NAMALWA (cell line): ENCODE measurements at regions not wholly inside any gene's neighbourhood (a gene's known extent, or its start where the extent isn't known, plus 50 kb on each side); places are given as distances from the start of the nearest gene placed in this dataset.

Source experiments
- DNase-seq: peaks from one replicate; pipeline ENCODE4 v3.0.0-alpha.2; 2015; ENCODE audit warnings: low spot score

DNA sequence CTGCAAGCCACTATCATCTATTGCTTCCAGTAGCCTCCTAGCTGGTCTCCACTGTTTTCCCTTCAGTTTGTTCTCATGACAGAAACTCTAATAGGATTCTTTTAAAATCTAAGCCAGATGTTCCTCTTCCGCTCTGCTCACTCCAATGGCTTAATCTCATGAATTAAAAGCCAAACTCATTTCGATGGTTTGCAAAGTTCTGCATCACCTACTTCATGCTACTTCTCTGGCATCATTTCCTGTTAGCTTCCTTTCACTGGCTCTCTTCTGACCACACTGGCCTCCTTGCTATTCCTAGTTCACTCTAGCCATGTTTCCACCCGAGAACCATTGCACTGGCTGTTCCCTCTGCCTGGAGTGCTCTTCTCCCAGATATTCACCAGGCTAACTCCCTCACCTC is 102.0 kb upstream of the LSM6 start:
- DNase-seq = no peak

DNA sequence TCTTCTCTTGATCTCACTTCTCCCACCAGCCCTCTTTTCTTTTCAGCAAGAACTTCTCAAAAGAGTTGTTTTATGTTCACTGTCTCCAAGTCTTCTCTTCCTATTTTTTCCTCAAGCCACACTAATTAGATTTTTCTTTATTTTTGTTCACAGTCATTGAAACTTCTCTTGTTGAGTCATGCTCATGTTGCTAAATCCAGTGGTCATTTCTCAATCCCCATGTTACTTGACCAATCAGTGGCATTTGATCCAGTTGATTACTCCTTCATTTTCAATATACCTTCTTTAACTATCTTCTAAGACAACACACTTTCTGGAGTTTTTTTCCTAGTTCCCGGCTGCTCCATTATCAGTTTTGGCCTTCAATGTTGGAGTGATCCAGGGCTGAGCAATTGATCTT is 103.1 kb upstream of the LSM6 start:
- DNase-seq = no peak

DNA sequence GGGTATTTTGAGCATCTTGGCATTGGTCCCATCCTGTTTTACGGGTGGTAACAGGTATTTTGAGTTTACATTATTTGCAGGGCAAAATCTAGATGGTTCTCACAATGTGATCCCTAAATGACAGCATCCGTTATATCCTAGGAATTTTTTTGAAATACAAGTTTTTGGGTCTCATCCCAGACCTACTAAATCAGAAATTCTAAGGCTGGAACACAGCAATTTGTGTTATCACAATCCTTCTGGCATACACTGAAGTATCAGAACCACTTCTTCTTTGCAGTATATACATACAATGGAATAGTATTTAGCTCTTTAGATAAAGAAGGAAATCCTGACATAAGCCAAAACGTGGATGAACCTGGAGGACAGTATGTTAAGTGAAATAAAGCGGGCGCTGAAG is 104.1 kb upstream of the LSM6 start:
- DNase-seq = no peak

DNA sequence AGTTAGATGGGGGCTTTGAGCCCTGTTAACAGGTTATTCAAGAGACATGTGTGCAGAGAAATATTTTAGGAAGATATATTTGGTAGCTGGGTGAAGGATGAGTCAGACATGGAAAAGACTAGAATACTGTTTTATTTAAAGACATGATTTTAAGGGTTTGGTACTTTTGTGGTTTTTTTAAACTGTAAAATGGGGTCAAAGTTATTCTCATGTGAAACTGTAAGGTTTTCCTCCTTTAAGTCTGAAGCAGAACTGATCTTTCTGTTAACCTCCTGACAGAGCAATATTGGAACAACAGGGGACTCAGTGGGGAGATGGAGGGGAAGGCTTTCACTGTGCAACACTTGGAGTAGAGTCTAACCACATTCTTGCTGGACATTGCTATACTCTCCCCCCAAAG is 112.4 kb upstream of the LSM6 start:
- no peak for DNase-seq

DNA sequence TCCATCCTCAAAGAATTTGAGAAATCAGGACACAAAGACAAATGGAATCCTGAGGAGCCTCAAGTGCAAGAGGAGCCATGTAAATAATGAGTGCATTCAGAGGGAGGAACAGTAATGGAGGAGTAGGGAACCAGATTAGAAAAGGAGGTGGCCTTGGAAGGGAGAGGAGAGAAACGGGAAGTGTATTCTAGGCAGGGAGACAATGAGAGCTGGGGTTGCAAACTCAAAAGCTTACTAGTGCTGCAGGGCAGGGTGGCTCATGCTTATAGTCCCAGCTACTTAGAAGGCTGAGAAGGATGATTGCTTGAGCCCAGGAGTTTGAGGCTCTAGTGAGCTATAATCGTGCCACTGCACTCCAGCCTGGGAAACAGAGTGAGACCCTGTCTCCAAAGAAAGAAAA is 113.2 kb upstream of the LSM6 start:
- no peak for DNase-seq

DNA sequence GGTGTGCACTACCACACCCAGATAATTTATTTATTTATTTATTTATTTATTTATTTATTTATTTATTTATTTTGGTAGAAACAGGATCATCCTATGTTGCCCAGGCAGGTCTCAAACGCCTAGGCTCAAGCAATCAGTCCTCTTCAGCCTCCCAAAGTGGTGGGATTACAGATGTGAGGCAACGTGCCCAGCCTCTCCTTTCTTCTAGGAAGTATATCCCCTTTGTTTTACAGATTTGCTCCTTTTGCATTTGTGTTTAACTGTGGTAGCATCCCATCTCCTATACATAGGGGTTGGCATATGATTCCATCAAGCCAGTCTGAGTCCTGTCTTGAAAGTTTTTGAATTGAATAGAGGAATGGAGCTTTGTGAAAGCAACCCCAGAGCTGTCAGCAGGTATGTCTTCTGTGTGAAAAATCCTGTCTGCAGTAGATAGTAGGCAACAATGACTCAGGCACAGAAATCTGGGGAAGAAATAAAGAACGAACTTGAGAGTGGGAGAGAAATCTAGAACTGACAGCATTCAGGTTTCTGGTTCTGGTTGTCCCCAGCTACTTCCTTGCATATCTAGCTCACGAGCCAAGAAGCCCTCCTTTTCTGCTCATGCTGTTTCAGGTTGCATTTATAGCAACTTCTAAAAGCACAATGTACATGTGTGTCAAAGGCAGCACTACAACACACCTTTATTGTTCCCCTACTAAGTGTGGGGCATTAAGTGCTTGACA is 113.7 kb upstream of the LSM6 start:
- DNase-seq = no peak

DNA sequence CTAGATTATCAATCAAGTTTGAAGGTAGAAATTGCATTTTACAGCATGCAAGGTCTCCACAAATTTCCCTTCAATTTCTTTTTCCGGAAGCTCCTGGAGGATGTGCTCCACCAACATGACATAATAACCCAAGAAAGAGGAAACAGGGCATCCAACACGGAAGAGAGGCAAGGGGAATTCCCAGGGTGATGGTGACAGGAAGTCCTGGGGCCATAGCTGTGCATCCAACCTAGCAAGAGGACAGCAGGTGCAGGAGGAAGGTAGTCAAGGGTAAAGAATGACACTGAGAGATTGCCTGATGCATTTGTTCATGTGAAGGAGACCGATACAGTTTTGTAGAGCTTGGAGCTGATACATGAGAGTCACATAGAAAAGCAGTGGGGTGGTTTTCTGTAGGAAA is 115.7 kb upstream of the LSM6 start:
- peak; percentile 96 for DNase-seq

DNA sequence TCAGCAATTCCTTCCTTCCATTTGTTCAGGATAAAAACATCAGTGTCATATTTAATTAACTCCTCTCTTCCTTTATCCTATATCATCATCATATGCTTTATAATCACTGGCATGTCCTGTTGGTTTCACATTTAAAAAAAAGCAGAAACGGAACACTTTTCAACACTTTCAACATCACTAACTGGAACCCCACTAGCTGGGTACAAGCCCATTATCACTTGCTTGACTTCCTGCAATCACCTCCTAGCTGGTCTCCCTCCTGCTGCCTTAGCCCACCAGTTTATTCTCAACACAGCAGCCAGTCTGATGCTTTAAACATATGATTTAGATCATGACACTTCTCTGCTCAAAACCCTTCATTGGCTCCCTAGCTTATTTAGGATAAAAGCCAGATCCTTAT is 116.4 kb upstream of the LSM6 start:
- peak; percentile 82 for DNase-seq

DNA sequence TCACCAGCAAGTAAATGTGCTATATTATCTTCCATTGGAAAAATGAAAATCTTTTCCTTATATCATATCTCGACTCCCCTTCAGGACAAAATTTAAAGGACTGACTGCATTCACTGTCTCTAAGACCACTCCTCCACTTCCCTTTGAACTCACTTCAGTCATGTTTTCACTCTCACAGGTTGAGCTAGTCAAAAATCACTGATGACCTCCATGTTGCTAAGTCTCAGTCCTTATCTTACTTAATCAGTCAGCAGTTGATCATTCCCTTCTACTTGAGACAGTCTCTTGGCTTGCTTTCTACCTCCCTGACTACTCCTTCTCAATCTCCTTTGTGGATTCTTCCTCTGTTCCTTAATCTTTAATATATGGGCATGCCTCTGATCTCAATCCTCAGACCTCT is 117.0 kb upstream of the LSM6 start:
- DNase-seq = peak; percentile 32

DNA sequence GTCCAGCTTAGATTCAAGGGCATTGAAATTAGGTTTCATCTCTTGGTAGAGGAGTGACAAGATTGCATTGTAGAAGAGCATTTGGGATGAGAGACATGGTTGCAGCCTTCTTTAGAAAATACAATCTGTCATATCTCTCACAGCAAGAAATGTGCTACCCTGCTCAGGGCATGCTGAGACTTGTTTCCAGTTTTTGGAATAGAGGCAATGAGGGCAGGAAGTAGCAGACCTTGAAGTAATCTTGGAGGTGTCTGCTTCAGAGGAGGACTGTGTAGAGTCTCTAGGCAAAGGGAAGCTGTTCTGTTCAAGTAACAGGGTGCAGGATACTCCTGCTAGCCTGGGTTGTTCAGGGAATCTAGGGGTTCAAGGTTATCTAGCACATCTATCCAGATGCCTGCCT is 116.1 kb upstream of the ZNF827 start:
- no peak for DNase-seq

DNA sequence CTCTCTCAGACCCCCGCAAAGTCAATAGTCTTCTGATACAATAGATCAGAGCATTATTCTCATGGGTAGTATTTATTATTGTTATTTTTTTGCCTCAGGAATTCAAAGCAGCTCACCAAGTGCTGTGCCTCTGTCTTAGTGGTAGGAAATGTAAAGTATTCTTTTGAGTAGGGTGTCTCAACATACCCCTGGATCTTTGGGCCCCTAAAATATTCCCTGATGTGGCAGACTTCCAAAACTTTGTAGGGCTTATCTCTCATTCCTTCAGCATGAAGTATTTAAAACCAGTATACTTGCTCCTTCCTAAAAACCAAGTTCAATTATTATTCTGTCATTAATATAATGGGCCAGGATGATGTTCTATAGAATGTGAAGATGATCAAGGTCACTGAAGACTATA is 115.3 kb upstream of the ZNF827 start:
- no peak for DNase-seq

DNA sequence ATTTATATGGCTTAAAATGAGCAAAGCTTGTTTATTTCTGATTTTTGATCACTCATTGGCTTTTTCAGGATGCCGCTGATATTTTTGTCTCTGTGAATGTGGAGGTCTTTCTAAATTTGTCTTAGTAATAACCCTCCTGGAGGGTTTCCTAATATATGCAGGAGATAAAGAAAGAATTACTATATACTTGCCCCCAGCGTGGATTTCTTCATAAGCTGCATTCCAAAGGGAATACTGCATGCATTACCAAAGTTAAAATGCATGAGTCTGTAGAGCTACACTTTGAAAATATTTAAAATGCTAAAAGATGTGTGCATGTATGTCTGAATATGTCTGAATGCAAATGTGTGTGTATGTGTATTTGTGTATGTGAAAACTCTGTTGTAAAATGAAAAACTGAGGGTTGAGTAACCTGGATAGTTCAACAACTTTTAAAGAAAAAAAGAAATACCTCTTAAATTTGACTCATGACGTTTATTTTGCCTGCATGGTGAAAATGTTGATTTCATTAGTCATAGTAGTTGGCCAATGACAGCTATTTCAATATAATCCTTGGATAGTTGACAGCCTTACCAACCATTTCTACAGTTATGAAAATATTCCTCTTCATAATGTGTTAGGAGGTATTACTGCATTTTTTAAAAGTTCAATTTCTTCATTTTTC is 113.2 kb upstream of the ZNF827 start:
- no peak for DNase-seq

DNA sequence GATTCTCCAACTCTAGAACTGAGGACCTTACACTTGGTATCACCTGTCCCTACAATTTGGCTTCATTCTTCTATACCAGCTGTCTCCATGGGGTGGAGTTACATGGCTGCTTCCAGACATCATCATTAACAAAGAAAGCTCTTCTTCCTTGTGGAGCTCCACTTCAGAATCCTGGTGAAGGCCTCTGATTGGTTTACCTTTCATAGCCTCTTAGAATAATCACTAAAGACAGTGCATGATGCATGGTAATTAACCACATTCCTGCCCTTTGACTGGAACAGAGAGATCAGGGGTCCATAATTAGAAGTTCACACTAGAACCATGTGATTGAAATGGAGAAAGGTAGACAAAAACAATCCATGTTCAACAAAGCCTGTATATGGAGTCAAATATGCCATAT is 112.6 kb upstream of the ZNF827 start:
- DNase-seq = no peak

DNA sequence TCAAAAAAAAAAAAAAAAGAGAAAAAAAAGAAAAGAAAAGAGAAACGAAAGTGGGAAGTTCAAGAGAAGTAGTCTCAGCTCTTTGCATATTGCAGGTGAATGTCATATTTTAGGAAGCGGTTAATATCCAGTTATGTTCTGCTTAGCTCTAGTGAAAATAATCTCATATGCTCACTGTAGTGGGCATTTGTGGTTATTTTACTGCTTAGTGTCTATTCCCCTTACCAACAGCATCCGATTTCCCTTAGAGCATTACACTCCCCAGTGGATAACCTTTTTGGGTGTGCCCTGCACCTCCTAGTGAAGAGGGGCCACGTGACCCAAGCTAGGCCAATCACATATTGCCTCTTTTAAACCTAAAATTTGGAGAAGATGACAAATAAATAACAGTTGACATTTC is 111.2 kb upstream of the ZNF827 start:
- peak; percentile 90 for DNase-seq

DNA sequence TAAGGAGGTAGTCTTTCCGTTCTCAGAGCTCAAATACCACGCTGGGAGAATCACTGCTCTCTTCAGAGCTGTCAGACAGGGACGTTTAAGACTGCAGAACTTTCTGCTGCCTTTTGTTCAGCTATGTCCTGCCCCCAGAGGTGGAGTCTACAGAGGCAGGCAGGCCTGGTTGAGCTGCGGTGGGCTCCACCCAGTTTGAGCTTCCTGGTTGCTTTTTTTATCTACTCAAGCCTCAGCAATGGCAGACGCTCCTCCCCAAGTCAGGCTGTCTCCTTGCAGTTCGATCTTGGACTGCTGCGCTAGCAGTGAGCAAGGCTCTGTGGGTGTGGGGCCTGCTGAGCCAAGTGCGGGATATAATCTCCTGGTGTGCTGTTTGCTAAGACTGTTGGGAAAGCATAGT is 109.1 kb upstream of the ZNF827 start:
- peak; percentile 49 for DNase-seq

DNA sequence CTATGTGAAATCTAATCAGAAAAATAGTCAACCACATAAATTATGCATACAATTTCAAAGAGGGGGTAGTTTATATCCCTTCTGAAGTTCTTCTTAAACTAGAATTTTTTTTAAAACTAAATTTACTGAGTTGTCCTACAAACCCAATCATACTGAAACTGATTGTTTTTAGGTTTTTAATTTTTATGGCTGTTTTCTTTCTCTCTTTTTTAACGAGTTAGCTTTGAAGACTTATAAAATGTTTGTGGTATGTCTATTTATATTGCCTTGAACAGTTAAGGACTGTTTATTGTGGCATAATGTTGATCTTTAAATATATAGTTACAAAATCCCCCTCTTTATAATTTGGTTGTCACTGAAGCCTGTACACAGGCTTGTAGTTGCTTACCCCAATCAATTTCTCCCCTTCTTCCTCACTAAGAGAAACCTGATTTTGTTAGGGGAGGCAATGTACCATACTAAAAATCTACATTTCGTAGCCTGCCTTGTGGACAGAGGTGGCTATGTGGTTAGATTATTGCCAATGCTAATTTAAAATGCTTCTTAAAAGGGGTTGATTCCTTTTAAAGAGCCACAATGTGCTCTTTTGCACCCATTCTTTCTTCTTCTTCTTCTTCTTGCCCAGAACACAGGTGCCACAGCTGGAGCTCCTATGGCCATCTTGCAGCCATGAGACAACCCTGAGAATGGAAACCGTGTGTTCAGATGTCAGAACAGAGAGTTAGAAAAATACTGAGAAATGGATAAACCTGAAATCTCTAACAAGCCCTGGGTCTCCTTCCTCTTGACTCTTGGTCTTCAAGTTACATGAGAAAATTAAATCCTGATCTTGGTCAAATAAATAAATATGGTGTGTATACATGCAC is 102.7 kb upstream of the ZNF827 start:
- DNase-seq = no peak

DNA sequence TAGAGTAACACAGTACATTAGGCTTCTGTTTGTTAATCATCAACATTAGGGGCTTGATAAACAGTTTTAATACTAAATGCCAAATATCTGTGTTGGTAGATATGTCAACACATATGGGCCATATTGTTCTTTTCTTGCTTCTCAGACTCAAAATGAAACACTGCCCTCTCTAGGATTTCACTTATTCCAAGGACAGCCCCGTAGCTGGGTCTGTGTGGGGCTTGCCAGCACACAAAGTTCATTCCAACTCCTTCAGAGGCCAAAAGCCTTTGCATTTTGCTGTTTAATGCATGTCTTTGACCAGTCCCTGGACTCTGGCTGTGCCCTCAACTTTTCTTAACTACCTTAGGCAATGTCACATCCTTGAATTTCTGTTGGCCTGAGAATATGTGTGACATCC is 102.0 kb upstream of the ZNF827 start:
- DNase-seq = no peak

DNA sequence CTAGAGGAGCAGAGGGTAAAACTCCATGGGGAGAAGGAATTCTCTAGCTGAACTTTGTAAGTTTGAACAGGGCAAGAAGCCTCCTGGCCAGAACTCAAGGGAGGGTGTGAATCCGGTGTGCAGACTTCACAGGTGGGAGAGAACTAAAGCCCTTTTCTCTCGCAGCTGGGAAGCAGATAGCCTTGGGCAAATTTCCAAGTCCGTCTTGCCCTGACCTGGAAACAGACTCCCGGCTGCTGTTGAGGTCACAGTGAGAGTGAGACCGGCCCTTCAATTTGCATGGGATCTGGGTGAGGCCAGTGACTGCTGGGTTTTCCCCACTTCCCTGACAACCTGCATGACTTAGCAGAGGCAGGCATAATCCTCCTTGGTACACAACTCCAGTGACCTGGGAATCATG is 94.5 kb upstream of the ZNF827 start:
- no peak for DNase-seq

DNA sequence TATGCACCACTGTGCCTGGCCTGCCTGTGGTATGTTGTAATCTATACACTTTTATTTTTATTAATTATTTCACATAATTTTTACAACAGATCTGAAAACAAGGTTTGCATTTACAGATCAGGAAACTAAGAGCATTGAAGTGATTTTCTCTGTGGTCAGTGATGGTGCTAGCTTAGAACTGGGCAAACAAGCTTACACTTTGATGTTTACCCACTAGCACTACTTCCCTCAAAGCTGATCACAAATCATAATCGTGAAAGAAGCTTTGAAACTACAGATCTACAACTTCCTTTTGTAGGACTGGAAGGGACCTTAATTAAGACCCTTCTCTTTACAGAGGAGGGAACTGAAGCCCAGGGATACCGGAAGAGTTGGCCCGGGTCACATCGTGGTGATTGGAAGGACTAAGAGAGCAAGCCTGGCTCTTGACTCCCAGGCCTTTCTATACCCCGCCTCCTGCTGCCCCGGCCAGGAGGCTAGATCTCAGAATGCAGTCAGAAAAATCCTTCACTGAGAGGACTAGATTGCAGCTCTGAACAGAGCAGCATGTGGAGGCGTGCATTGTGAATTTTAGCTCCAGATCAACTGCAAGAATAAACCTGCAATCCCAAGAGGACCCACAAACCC is 93.7 kb upstream of the ZNF827 start:
- no peak for DNase-seq

DNA sequence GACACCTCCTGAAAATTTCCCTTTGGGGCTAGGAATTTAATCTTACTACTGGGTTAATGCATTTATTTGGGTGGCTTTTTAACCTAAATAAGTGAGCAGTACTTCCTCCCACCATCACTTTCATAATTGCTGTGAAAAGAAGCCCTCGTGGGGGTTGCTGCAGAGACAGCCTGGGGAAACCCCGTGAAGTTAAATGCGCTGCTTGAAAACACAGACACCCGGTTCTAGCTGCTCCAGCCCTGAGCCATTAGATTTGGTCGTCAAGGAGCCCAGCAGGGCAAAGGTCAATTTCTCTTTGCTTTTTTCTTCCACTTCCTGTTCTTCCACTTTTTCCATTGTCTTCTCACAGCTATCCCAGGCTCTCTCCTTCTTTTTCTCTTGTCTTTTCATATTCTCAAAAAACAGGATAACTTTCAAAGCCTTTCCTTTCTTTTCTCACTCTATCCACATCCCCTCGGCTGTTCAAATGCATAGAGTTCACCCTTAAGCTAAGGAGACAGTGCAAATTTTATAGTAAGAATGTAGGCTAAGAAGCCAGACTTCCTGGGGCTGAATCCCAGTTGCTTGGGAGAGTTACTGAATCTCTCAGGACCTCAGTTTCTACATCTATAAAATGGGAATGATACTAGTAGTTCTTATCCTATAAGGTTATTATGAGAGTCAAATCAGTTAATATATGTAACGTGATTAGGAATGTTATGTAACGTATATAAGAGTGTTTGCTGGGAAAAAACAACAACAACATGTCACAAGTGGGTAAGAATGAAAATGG is 91.5 kb upstream of the ZNF827 start:
- peak; percentile 43 for DNase-seq

DNA sequence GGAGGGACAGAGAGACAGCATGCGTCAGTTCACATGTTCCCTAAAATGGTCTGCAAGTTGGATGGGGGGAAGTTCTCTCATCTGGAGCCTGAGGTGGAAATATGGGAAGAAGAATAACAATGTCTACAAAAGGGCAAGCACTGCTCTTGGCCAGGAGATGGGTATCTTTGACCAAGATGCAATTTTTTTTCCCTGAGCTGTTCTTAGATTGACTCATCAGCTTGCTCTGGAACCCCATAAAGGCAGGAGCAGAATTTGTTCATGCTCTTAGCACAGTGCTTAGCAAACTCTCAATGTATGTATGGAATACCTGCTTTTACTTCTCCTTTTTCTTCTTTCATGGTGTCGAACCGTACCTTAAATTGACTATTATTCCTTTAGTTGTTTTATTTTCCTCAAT is 90.5 kb upstream of the ZNF827 start:
- DNase-seq = no peak

DNA sequence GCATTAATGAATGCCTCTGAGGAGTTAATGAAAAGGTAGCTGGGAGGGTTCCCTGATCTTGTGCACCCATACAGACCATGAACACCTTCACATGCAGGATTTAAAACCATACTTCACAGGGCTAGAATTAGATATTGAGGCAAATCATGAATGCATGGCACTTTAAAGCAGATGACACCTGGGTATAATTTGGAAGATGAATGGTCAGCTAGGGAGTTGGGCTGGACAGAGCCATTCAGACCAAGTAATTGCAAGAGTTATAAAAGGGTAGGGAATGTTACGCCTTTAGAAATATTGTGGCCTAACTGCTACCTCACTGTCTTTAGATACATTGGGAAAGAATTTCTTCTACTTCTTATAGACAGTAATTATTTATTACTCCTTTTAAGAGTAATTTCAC is 89.1 kb upstream of the ZNF827 start:
- no peak for DNase-seq
